ENCODE measurements at regions not wholly inside any gene's neighbourhood (a gene's known extent, or its start where the extent isn't known, plus 50 kb on each side); places are given as distances from the start of the nearest gene placed in this dataset.
"Not testable (repeated sequence)": the region's sequence is repeated elsewhere in the genome, so short reads cannot be mapped to it uniquely, and the experiment has no call there.

DNA sequence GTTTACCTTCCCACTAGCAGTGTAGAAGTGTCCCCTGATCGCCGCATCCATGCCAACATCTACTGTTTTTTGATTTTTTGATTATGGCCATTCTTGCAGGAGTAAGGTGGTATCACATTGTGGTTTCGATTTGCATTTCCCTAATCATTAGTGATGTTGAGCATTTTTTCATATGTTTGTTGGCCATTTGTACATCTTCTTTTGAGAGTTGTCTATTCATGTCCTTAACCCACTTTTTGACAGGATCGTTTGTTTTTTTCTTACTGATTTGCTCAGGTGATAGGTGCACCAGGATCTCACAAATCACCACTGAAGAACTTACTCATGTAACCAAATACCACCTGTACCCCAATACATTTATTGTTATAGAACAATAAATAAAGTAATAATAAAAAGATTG is 114.5 kb downstream of the GATA6 start:
- not testable (repeated sequence) for DNase-seq

DNA sequence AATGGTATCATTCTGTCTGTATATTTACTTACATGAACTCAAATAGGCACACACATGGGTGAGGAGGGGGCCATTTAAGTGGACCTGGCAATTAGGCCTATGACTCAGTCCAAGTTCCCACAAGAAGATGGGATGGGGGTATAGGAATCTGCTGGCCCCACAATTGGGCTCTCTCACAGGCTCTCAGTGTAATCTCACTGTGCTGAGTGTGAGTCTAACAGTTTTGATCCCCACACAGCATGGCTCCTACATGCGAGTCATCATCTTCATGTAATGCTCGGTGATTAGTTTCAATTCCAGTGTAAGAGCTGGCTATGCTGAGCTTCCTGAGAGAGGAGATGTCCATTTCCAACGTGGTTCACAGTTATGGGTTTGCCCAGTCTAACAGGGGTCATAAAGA is 114.0 kb downstream of the GATA6 start:
- no peak for DNase-seq

DNA sequence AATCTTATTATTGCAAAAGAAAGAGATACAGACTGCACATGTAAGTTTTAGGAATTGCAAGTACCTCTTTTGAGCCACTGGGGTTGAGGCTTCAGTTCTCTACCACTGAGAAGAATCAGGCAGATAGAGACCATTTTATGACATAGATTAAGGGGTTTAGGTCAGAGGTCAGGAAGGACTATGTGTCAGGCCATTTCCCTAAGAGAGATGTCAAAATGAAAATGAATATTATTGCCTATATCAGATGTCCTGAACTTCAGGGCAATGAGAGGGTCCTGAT is 113.7 kb downstream of the GATA6 start:
- DNase-seq = no peak

DNA sequence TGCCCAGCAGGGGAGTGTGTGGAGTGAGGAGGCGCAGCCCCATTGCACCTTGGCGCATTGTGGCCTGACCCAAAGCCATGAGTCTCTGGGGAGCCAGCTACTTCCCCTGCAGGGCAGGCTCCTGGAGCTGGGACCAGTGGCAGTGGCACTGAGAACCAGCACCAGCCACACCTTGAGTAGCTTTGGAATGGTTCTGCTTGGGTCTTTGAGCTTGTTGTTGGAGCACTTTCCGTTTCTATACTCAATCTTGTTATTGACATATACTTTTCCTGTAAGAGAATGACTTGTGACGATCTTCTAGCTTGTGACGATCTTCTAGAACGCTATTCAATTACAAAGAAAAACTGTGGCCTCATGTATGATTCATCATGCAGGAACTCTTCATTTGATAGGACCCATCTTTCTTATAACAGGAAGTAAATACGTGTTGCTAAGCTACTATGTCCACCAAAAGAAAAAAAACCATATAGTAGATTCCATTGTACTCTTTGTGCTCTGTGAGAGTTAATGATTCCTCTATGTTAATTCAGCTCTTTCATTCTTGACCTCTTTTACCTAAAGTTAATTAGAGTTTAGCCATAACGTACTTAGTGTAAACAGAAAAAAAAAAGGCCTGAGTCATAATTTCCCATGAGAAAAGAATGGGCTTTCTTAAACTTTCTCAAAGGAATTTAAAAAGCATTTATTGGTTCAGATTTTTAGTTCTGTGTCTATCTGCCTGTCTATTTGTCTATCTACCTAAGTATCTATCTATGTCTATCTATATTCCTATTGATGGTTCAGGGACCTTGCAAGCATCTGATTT is 113.1 kb downstream of the GATA6 start:
- DNase-seq = no peak

DNA sequence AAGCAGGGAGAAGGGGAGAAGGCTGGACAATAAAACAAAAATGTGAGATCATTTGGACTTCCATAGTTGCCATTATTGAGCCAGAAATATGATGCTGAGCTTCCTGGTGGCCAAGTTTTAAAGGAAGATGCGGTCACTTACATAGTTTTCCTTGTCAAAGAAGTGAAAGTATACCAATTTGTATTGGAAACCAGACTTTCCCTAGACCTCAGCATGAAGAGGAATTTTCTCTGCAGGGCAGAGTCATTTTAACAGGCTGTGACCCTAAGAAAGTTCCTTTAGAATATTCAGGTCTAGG is 111.0 kb downstream of the GATA6 start:
- DNase-seq = no peak

DNA sequence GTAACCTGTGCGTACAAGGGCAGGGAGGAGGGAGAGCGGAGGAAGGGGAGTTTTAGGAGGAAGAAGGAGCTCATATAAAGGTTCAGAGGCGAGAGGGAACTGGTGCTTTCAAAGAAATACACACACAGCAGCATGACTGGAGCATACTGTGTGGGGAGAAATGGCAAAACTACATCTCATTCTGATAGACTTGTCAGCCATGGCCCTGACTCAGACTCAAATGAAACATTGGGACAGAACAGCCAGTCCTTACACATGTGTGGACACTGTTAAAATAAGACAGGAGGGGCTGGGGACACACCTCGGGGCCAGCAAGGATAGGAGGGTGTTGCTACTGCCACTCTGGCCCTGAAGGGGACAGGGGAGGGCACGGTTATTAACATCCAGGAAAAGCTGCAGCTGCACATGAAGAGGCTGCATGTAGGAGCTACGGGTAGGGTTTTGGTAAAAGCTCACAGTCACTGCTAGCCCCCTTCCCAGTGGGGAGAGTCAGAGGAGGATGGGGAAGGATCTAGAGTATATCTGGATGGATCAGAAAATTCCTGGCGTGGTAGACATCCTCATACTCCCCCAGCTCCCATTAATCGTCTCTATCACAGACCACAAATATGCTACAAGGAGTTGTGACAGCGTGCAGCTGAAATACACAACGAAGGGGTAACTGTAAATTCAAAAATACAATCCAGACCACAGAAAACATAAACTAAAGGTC is 110.5 kb downstream of the GATA6 start:
- no peak for DNase-seq

DNA sequence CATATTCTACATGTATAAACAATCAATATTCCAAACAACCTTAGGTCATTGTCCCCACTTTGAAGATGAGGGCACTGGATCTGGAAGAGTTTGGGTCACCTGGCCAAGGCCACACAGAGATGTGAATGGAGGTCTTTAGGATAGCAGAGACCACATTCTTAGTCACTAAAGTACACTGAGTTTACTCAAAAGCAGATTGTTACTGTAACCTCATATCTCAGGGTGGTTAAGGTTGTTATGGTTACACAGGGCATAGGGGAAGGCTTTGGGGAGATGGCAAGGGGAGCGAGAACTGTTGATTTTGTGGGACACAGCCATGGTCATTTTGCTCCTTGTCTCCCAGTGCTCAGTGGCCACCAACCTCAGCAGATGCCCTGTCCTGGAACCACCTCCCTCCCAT is 109.4 kb downstream of the GATA6 start:
- no peak for DNase-seq

DNA sequence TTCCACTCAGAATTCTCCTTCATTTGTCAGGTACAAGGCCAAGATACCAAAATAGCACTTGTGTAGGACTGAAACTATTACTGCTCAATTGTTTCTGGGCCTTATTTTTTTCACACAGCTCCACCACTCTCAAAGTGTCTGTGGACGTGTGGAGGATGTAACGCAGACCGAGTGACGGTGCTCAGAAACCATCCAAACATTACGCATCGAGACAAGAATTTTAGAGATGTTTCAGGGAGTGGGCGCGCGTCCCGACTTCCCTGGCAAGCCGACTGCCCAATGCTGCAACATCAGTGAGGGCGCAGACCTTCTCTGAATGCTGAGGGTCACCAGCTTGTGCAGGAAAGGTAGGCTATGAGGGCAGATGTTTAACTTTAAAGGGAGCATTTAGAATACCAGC is 108.4 kb downstream of the GATA6 start:
- DNase-seq = no peak

DNA sequence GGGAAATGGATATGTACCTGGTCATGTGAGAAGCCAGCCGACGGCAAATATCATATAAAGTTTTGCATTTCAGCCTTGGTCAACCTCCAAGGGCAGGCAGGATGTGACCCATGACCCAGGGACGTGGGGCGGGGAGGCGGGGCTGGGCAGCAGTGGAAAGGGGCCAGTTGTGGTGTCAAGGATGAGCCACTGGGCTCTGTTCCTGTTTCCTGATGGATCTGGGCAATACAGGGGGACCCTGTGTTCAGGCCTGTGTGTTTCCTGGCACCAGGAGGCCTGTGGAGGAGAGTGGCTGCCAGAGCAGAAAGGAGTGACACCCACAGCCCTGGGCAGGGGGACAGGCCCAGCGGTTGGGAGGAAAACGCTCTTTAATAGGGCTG is 106.9 kb downstream of the GATA6 start:
- DNase-seq = no peak

DNA sequence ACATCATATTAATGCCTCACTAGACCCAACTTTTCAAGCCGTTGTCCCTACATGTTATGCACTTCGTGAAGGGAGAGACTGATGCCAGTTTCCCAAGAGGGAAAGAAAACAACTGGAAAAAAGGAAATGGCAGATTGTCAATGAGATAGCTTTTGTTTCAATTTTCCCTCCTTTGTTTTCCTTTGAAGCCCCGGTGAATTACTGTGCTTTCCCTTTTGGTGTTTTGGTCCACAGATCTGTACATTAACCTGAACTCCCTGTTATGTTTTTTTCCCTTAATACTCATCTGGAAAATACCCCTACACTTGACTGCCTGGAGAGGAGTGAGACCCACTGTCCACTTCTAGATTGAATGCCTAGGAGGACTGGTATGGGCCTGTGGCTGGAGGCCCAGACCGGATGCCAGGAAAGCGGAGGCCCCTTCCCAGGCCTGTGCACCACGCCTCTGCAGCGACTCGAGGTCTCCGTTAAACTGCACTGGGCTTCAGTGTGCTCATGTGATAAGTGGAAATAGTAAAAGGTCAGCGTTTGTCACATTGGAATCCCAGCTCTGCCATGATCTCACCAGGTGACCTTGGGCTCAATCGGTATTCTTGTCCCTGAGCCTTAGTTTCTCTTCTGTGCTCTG is 106.4 kb downstream of the GATA6 start:
- DNase-seq = no peak

DNA sequence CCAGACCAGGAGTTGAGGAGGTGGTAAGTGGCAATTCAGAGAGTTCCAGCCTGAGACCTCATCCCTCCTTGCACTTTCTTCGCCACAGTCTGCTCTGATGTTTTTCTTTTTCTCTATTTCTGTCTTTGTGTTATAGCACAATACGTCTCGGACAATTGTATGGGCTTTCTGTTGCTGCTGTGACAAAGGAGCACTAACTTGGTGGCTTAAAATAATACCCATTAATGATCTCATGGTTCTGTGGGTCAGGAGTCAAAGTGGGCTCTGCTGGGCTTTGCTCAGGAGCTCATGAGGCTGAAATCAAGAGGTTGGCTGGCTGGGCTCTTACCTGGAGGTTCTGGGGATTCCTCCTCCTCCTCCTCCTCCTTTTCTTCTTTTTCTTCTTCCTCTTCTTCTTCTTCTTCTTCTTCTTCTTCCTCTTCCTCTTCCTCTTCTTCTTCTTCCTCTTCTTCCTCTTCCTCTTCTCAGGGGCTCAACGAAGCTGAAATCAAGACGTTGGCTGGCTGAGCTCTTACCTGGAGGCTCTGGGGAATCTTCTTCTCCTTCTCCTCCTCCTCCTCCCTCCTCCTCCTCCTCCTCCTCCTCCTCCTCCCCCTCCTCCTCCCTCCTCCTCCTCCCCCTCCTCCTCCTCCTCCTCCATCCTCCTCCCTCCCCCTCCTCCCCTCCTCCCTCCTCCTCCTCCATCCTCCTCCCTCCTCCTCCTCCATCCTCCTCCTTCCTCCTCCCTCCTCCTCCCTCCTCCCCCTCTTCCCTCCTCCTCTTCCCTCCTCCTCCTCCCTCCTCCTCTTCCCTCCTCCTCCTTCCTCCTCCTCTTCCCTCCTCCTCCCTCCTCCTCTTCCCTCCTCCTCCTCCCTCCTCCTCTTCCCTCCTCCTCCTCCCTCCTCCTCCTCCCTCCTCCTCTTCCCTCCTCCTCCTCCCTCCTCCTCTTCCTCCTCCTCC is 104.0 kb downstream of the GATA6 start:
- DNase-seq = no peak

DNA sequence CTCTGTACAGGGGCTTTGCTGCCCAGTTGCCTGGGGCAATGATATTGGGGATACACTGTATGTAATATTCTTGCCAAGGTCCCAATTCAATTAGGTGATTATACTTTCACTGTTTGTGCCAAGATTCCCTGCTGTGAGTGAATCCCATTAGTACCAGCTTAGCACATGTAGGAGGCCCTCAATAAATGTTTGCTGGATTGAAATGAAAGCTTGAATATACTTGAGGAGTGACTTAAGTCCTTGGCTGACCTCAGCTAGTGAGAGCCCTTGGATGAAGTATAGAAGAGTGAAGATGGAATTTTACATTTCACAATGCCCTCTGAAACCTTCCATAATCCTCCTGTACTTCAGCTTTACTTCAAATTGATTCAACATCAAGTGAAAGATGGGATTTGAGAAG is 102.9 kb downstream of the GATA6 start:
- DNase-seq = no peak

DNA sequence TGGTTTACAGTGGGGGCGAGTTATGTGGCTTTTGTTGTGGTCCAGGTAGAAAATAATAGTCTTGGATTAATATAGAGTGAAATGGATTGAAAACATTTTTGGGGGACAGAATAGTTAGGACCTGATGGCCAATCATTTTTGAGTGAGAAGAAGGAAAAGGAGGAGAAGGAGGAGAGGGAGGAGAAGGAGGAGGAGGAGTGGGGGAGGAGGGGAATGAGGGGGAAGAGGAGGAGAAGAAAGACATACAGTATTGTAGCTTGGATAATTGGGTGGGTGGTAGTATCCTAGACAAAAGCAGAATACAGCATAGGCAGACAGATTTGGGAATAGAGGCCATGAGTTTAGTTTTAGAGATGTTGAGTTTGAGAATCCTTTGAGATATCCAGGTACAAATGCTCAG is 101.6 kb downstream of the GATA6 start:
- DNase-seq = no peak

DNA sequence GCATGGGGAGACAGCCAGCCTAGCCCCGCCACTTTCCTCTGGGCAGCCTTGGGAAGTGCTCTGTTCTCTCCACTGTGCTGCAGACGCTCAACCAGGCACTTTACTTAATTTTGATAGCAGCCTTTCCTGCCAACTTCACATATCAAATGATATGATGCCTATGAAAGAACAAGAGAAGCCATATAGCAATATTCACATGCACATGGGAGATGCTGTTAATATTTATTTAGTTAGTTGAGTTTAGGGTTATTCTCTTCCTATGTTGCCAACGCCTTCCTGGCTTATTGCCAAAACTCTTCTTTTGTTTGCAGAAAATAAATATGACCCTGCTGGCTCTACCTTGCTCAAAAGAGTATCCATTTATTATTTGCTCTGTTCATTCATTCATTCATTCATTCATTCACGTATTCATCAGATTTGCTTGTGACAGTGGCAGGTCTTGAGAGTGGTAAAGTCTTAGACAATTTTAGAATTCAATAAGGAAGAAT is 99.3 kb downstream of the GATA6 start:
- DNase-seq = no peak

DNA sequence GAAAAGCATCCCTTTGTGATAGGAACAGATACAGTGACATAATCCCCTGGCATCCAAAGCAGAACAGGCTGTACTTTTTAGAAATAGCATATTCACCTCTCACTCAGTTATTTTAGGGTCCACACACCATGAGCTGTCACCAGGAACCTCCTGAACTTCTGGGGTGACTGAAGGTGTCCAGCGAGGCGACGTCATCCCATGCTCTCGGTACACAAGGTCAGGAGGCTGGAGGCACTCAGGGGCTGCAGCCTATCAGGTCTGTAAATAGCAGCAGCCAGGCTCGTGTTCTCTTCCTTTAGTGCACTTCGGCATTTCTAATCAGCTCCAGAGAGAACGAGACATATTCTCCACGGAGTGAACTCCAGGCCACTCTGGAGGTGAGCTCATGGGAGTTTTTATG is 98.3 kb downstream of the GATA6 start:
- no peak for DNase-seq

DNA sequence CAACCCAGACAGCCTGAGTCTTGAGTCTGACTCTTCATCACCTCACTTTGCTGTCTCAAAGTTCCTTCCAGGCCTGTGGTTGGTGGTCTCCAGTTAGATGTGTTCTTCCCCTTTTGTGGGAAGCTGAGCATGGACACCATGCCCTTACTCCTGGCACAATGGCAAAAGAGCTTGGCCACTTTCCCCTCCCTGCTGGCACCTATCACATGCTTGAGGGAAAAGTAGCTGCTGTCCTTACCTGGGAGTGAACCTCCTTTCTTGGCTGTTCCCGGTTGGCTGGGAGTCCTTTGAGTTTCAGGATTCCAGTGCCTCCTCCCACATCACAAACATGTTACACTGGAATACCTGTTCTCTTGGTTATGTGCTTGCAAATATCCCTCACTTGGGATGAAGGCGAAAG is 97.8 kb downstream of the GATA6 start:
- DNase-seq = no peak

DNA sequence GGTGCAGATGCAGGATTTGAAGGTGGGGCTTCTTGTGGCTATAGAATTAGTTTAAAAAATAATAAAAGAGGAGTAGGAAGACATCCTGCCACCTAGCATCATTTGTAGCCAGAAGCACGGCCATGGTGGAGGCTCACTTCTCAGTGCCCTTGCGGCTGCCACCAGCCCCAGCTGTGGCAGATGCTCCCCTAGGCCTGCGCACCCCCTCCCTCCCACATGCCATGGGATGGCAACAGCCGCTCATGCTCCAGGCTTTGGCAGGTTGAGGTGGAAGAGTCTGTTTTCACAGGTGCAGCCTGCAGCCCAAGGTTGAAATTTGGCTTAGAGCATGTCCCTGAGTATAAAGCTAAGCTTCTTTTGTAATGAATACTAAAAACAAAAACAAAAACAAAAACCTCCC is 96.4 kb downstream of the GATA6 start:
- DNase-seq = no peak

DNA sequence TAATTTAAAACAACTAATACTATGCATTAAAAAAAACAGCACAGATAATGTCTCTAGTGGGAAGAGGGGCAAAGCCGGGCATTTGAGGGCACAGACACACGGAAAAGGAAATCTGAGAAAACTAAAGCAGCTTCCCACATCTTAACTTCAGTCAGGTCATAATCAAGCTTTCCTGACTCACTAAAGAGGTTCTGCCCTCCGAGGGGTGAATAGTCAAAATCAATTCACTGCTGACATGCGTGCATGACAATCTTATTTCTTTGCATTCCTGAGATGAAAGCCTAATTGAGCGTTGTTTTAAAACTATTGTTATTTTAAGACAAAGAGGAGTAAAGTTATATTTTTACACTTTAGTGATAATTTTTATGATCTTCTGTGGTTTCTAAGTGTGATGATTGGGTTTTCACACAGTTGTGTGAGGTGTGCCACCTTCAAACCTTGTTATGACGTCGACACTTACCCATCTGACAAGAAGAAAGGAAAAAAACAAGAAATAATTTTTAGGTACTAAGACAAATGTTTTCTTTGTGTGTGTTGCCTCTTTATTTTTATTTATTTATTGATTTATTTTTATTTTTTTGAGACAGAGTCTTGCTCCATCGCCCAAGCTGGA is 90.9 kb downstream of the GATA6 start:
- DNase-seq = no peak

DNA sequence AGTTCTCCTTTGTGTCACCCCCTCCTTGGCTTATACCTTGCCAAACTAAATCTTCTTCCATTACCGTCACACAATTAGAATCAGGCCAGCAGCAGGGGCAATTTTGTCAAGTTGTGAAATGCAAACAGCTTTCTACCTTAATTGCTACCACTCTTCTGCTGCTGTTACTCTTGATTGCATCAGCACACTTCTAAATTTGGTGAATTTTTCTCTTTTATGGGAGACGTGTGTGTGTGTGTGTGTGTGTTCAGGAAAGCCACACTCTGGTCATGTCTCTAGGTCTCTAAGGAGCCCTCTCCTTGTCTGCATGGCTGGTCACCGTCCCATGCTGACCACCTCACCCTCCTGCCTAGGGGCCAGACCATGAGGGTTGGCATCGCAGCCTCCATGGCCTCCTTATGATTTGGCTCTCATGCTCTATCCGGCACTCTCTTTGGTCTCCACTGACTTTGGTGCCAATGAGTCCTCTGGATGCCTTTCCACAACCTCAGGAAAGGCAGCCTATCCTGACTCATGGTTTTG is 87.7 kb downstream of the GATA6 start:
- DNase-seq = no peak

DNA sequence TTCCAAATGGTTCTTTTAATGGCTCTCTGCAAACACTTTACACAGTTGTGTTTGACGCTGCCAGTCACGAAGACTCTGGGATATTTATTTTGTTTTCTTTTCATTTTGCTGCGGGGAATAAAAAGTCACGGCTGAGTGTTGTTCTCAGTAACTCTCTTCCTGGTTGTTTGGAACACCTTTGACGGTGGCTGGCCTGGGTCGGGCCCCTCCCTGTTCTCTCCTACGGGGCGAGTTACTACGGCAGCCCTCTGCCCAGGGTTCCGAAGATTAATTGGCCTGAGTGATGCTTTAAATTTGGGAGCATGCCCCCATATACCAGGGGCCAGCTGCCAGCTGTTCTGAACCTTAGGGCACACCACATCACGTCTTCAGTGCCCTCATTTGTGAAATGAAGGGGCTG is 84.7 kb downstream of the GATA6 start:
- DNase-seq = no peak

DNA sequence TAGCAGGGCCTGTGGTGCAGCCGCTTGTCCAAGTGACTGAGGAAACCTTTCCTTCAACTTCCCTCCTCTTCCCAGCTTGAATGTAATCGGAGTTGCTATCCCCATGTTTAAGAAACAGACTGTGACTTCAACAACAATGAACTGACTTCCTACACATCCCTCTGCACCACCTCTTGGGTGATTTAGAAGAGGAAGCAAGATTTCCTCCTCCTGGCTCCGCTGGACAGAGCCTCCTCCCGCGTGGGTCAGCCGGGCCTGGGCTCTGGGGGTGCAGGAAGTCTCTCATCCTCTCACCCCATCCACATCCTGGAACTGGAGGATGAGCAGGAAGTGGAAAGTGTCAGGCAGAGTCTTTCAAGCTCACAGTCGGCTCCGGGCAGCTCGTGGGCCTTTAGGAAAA is 84.3 kb downstream of the GATA6 start:
- no peak for DNase-seq

DNA sequence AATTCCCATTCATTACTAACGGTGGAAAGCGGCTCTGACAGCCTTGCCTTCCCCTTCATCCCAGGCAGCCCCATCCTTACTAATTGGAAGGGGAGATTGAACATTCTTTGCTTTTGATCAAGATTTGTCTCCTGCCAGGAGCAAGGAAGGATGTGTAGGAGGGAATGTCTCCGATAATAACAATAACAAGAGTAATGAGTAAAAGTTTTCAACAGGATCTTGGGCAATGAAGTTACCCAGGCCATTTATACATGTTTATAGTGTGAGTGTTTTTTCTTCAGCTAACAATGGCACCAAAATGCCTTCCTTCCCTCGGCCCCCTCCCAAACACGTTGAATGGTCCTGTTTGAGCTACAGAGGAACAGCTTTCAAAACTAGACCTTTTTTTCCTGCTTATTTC is 83.8 kb downstream of the GATA6 start:
- DNase-seq = no peak
